RWPE1 (cell line): ENCODE measurements at regions not wholly inside any gene's neighbourhood (a gene's known extent, or its start where the extent isn't known, plus 50 kb on each side); places are given as distances from the start of the nearest gene placed in this dataset.

ENCODE experiments used
- CTCF ChIA-PET: fragments of 350-600 bp; sonication (Branson Sonifier 250); formaldehyde crosslinking; extraction: SDS; loops from one replicate; lab custom pipeline; 2021; lab: Yijun Ruan, JAX
- POLR2A ChIA-PET: fragments of 400-600 bp; formaldehyde crosslinking; extraction: SDS; loops from one replicate; lab custom pipeline; 2020; ENCODE audit warnings: antibody characterized with exemption; ENCODE audit not compliant: low non-redundant PET; lab: Yijun Ruan, JAX
- DNase-seq: peaks from one replicate; pipeline ENCODE4 v3.0.0; 2012; ENCODE audit warnings: low spot score
- H3K27ac ChIP-seq: fragments of 450-650 bp; 2 replicates; pipeline ENCODE4 v1.5.1; 2017
- TF ChIP-seq, protein P1 (sequence below): fragments of 450-650 bp; conservative IDR thresholded peaks from 2 replicates; pipeline ENCODE4 v1.5.1; 2017; ENCODE audit warnings: low read depth, mild to moderate bottlenecking

DNA sequence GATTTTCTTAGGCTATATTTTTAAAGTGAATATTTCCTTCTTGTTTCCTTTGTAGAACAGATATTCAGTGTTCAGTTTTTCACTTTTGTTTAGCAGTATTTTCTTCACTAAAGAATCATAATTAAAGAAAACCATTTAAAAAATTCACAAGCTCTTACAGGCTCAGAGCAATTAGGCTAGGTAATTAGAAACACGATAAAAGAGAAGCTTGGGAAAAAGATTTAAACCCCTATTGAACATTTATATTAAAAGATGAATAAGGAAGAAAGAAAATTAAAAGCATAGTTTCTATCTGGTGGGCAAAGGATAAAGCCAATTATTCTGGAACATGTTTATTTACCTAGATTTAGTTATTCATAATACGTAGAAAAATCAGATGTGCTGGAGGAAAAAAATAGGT is 942.6 kb downstream of the PLA2G4A start:
- ChIA-PET POLR2A (no interaction called here), CTCF (interaction anchor here (0.6 kb wide), 1 partner anchor 16 kb away, joined by 4 read pairs; no protein-coding TSS in a partner anchor)

DNA sequence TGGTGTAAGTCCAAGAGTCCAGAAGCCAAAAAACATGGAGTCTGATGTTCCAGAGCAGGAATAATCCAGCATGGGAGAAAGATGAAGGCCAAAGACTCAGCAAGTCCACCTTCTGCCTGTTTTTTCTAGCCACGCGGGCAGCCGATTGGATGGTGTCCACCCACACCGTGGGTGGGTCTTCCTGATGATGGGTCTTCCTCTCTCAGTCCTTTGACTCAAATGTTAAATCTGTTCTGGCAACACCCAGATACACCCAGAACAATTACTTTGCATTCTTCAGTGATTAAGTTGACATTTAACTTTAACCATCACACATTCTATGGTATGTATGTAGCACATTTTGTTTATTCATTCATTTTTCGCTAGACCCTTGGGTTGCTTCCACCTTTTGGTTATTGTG is 944.4 kb downstream of the PLA2G4A start:
- POLR2A ChIA-PET = no interaction called here
- DNase-seq = no peak
- TF ChIP-seq, protein P1, sequence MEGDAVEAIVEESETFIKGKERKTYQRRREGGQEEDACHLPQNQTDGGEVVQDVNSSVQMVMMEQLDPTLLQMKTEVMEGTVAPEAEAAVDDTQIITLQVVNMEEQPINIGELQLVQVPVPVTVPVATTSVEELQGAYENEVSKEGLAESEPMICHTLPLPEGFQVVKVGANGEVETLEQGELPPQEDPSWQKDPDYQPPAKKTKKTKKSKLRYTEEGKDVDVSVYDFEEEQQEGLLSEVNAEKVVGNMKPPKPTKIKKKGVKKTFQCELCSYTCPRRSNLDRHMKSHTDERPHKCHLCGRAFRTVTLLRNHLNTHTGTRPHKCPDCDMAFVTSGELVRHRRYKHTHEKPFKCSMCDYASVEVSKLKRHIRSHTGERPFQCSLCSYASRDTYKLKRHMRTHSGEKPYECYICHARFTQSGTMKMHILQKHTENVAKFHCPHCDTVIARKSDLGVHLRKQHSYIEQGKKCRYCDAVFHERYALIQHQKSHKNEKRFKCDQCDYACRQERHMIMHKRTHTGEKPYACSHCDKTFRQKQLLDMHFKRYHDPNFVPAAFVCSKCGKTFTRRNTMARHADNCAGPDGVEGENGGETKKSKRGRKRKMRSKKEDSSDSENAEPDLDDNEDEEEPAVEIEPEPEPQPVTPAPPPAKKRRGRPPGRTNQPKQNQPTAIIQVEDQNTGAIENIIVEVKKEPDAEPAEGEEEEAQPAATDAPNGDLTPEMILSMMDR = no peak
- CTCF ChIA-PET = interaction anchor here (0.7 kb wide), 1 partner anchor 283 kb away, joined by 3 read pairs; no protein-coding TSS in a partner anchor
- H3K27ac ChIP-seq = no peak overlapping the region

More for the DNA sequence above, 942.6 kb downstream of the PLA2G4A start:
- no peak overlapping the region for H3K27ac ChIP-seq
- TF ChIP-seq, protein P1 = no peak
- DNase-seq = no peak

GRCh38 chr1:187787736-187788135 is 959.0 kb downstream of the PLA2G4A start:
- ChIA-PET POLR2A (no interaction called here), CTCF (interaction anchor here (0.6 kb wide), 2 partner anchors 16 to 752 kb away, joined by 3 to 4 read pairs; no protein-coding TSS in a partner anchor)
- TF ChIP-seq, protein P1 = no peak
- H3K27ac ChIP-seq = no peak overlapping the region
- no peak for DNase-seq

- CTCF ChIA-PET = no interaction called here
- no peak for DNase-seq
- H3K27ac ChIP-seq = no peak overlapping the region
- POLR2A ChIA-PET = no interaction called here
- TF ChIP-seq, protein P1 = no peak
These were observed 960.0 kb downstream of the PLA2G4A start for GRCh38 chr1:187788718-187789117.

DNA sequence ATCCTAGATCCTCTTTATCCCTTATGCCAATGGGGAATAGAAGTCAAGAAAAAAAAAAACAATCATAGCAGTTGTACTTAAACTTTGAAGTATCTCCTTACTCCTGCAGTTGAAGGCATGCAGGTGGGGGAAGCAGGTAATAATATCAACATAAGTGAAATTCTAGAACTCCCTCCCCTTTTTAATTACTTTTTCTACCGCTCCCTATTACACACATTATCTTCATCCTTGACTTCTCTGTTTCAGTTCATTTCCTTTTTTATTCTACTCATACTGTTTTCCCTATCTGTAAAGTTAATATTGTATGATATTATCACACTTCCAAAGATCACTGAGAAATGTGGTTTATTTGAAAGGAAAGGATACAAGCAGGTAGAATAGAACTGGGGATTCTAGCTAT is 962.0 kb downstream of the PLA2G4A start:
- POLR2A ChIA-PET = no interaction called here
- DNase-seq = no peak
- TF ChIP-seq, protein P1 = no peak
- CTCF ChIA-PET = no interaction called here
- H3K27ac ChIP-seq = no peak overlapping the region

DNA sequence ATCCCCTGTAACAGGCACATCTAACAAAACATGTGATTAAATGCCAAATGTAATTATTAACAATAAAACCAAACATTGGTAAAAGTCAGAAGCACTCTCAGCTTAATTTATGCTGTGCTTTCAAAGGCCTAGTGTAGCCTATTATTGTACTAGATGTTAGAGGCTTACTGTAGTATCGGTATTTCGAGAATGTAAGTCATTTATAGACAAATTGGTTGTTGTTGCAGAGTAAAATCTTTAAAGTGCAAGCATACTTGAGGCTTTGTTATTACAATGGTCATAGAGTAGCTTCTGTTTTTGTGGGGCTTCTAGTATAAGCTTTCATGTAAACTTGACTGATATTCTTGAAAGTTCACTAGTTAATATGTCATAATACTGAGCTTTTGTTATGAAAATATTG is 965.8 kb downstream of the PLA2G4A start:
- DNase-seq = no peak
- POLR2A ChIA-PET = no interaction called here
- CTCF ChIA-PET = no interaction called here
- H3K27ac ChIP-seq = no peak overlapping the region
- TF ChIP-seq, protein P1 = no peak
